ENCODE measurements at regions not wholly inside any gene's neighbourhood (a gene's known extent, or its start where the extent isn't known, plus 50 kb on each side); places are given as distances from the start of the nearest gene placed in this dataset.

DNA sequence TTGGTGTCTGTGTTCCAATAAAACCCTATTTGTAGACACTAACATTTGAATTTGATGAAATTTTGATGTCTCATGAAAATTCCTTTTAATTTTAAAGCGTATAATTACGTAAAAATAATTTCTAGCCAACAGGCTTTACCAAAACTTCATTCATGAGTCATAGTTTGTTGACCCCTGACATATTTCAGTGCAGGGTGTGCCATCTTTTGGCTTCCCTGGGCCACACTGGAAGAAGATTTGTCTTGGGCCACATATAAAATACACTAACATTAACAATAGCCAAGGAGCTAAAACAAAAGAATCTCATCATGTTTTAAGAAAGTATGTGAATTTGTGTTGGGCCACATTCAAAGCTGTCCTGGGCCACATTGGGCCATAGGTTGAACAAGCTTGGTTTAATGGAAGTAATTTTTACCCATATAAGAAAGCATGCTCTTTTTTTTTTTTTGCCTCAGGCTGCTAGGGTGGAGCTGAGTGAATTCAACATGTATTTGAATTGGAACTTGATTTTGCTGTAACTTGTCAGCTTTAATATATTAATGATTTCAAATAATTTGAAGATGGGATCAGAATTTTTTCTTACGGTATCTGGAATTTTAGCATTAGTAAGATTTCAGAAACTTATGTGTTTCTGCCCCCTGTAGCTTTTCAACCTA, 267.7 kb upstream of the RGS18 start:
- no peak for DNase-seq (ENCODE audit: low read depth)

GRCh38 chr1:191892716-191893115, 265.5 kb upstream of the RGS18 start:
- no peak for DNase-seq (ENCODE audit: low read depth)

- DNase-seq (ENCODE audit: low read depth), result no peak
These were observed 263.2 kb upstream of the RGS18 start for GRCh38 chr1:191895049-191895448.

GRCh38 chr1:191895462-191896058, 262.7 kb upstream of the RGS18 start:
- DNase-seq (ENCODE audit: low read depth), result no peak

DNA sequence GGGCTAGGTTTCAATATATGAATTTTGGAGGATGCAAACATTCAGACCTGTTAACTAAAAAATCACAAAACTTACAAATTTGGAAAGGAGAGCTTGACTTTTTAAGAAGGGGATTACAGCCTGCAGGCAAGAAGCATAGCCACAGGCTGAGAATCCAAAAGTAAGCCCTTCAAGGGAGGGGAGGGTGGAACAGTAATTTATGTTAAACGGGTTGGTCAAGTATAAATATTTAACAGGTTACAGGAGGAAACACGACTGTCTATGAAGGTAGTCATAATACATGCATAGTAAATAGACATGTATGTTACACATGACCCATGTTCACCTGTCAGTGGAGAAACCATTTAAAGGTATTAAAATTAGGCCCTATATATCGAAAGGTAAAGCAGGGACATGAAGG, 261.1 kb upstream of the RGS18 start:
- DNase-seq (ENCODE audit: low read depth), result no peak

DNA sequence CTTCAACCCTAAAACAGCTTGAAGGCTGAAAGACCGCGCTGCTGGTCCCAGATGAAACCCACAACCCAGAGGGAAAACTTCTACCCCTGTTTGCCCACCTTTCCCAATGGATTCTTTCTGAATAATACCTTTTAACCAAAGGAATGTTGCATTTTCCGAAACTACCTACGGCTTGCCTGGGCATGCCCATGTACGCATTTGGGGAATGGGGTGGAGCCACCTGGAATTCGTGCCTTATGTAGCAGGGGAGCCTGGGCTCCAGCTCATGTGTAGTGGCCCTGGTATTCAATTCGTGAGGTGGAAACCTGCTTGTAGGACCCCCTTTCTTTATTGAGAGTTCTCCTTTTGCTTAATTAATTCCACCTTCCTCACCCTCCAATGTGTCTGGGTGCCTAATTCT, 256.6 kb upstream of the RGS18 start:
- no peak for DNase-seq (ENCODE audit: low read depth)

- no peak for DNase-seq (ENCODE audit: low read depth)
These were observed 253.3 kb upstream of the RGS18 start for GRCh38 chr1:191904991-191905390.

GRCh38 chr1:191905781-191906180, 252.5 kb upstream of the RGS18 start:
- DNase-seq (ENCODE audit: low read depth), result no peak

DNA sequence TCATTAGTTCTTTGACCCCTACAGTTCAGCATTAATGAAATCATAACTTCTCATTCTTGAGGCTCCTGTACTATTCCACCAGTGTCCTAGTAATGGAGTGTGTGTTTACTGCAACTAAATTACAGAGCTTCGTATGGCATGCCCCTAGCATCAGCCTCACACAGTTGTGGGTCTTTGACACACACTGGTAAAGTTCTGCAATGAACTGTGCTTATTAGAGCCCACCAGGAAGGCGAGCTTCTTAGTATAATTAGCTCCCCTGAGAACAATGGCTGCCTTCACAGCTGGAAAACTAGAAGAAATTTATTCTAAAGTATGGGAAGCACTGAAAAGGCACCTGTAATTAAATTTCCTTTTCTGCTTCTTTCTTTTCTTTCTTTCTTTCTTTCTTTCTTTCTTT, 251.1 kb upstream of the RGS18 start:
- no peak for DNase-seq (ENCODE audit: low read depth)

DNA sequence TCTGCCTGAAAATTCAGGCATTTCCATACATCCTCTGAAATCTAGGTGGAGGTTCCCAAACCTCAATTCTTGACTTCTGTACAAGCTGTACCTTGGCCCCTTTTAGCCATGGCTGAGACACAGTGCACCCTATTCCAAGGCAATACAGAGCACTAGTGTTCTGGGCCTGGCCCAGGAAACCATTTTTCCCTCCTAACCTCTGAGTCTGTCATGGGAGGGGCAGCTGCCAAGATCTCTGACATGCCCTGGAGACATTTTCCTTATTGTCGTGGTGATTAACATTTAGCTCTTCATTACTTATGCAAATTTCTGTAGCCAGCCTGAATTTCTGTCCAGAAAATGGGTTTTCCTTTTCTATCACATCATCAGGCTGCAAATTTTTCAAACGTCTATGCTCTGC, 248.0 kb upstream of the RGS18 start:
- DNase-seq (ENCODE audit: low read depth), result no peak

GRCh38 chr1:191912517-191912916, 245.7 kb upstream of the RGS18 start:
- no peak for DNase-seq (ENCODE audit: low read depth)

DNA sequence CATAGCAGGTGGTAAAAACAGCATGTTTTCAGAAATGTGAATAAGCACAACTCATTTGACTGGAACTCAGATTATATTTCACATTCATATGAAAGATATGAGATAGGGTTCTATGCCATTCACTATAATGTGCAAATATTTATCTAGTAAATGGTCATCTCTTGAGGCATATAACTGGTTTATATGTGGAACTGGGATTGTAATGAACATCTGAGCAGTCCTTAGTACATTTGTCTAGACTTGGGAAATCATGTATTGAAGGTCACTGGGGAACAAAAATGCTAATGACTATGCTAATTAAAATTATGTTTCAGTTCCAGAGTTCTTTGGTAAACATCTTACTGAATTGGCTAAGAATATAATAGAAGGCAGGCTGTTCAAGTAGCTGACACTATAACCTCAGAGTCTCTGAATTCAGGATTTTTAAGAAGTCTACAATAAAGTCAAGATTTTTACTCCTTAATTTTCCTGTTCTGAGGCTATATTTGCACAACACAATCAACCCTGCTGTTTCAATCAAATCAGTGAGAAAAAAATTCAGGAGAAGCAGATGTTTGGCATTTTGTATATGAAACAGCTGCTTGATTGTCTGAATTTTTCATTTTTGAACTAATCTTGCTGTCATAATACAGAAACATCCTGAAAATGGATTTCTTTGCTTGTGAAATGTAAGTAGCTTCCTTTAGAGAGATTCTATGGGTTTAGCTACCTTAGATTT, 244.8 kb upstream of the RGS18 start:
- DNase-seq (ENCODE audit: low read depth), result no peak

GRCh38 chr1:191929383-191929782, 228.9 kb upstream of the RGS18 start:
- no peak for DNase-seq (ENCODE audit: low read depth)

GRCh38 chr1:191943684-191944083, 214.6 kb upstream of the RGS18 start:
- DNase-seq (ENCODE audit: low read depth), result no peak

GRCh38 chr1:191953526-191953925, 204.7 kb upstream of the RGS18 start:
- no peak for DNase-seq (ENCODE audit: low read depth)

DNA sequence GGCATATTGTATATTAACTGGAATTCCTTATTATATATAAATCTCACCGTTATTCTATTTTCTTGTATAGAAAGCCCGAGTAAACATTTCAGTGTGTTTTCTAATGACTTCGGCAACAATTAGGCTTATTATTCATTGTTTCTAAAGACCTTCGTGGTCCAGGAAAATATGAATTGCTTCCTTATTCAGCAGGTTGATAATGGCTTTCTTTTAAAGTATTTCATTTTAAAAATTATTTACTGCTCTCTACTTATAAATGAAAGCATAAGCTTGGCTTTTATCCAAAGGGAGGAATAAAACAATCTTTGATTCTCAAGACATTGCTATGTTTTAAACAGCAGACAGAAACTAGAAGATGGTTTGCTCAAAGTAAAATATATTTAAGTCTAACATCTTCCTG, 198.4 kb upstream of the RGS18 start:
- DNase-seq (ENCODE audit: low read depth), result no peak

DNA sequence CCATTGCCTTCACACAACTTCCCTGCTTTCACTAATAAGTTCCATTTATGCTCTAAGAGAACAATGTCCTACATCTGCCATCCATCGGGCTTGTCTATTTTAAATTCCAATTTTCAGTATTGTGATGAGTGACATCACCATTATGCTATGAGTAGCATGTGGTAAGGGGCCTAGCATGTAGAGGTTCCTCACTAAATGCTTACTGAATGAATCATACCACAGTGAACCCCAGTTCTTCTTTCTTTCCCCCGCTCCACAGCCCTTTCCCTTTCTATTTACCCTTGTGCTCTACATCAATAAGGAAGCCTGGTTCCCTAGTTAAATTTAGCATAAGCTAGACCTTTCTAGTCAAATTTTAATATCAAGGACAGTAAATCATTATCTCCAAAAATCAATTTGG, 195.0 kb upstream of the RGS18 start:
- no peak for DNase-seq (ENCODE audit: low read depth)

DNA sequence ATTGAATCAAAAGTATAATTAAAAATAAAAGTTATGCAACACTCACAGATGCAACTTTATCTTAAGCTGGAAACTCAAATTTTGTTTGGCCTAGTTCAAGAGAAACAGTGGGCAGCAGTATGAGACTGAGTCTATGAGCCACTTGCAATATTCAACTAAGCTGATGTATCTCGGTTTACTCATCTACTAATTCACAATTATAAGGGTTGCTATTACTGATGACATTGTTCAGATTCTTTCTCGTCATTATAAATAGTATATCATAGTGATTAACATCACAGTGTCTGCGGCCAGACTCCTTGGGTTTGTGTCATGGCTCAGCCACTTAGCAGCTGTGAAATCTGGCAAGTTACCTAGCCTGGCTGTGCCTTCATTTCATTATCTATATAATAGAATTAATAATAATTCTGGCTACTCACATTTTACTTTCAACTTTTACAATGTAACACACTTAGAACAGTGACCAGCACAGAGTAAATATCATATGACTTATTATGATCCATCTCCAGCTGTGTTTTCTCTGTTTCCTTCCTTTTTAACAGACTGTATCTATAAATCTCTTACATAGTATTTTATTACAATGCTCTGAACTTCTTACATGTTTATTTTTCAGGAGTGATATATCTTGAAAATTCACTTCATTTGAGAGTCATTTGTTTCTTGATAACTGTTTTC, 194.3 kb upstream of the RGS18 start:
- no peak for DNase-seq (ENCODE audit: low read depth)

- DNase-seq (ENCODE audit: low read depth), result no peak
These were observed 189.0 kb upstream of the RGS18 start for GRCh38 chr1:191969290-191969689.

DNA sequence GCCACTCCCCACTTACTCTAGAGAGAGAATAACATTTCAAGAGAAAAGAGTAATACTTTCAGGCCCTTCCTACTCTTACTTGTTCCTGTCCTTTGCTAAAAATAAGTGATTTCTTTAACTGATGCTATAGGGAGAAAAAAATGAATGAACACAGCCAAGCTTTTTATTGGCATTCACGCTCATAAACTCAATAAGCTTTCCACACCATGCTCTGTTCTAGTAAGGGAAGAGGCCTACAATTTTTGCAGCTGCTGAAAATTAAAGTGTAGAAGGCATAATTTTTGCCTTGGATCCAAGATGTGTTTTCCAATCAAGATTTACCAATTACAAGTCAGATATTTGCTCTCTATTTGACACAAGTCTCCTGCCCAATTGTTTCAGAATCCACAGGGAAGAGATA, 188.1 kb upstream of the RGS18 start:
- DNase-seq (ENCODE audit: low read depth), result no peak

DNA sequence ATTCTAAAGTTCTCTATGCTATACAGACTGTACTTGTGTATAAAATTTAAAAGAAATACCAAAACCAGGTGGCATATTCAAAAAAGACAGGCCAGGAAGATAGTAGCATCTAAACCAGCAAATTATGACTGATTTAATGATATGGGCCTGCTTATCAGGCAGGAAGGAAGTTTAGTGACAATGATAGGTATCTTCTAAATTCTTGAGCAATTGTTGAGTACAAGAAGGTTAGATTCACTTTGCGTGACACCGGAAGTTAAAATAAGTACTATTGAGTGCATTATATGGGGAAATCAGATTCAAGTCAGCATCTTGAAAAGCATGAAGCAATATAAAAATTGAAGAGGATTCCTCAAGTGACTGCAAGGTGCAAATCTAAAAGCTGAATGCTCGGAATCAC, 186.8 kb upstream of the RGS18 start:
- no peak for DNase-seq (ENCODE audit: low read depth)

DNA sequence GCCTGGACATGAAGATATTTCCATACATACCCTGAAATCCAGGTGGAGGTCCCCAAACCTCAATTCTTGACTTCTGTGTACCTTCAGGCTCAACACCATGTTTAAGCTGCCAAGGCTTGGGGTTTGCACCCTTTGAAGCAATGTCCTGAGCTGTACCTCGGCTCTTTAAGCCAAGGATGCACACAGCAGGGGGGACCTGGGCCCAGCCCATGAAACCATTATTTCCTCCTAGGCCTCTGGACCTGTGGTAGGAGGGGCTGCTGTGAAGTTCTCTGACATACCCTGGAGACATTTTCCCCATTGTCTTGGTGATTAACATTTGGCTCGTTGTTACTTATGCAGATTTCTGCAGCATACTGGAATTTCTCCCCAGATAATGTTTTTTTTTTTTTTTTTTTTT, 184.3 kb upstream of the RGS18 start:
- no peak for DNase-seq (ENCODE audit: low read depth)

Measured in RPMI7951 (cell line).